ENCODE measurements at regions not wholly inside any gene's neighbourhood (a gene's known extent, or its start where the extent isn't known, plus 50 kb on each side); places are given as distances from the start of the nearest gene placed in this dataset.
"Not testable (repeated sequence)": the region's sequence is repeated elsewhere in the genome, so short reads cannot be mapped to it uniquely, and the experiment has no call there.

DNA sequence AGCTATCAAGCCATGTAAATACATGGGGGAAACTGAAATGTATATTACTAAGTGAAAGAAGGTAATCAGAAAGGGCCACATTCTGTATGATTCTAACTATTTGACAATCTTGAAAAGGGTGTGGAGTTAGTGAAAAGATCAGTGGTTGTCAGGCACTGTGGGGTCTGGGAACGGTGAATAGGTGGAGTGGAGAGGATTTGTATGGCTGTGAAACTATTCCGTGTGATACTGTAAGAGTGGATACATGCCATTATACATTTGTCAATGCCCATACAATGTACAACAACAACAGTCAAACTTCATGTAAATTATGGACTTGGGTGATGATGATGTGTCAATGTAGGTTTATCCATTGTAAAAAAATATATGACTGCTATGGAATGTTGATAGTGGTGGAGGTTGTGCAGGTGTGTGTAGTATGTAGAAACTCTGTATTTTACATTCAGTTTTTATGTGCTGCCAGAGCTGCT is 1116.2 kb downstream of the SUCLG1 start:
- no peak for FAIRE-seq

DNA sequence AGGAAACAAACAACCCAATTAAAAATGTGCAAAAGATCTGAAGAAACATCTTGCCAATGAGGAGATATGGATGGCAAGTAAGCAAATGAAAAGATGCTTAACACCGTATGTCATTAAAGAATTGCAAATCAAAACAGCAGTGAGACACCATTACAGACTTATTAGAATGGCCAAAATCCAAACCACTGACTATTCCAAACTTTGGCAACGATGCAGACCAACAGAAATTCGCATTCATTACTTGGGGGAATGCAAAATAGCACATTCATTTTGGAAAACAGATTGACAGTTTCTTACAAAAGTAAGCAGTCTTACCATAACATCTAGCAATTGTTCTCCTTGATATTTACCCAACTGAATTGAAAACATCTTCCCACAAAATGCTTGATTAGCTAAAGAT is 1118.7 kb downstream of the SUCLG1 start:
- FAIRE-seq, result no peak

DNA sequence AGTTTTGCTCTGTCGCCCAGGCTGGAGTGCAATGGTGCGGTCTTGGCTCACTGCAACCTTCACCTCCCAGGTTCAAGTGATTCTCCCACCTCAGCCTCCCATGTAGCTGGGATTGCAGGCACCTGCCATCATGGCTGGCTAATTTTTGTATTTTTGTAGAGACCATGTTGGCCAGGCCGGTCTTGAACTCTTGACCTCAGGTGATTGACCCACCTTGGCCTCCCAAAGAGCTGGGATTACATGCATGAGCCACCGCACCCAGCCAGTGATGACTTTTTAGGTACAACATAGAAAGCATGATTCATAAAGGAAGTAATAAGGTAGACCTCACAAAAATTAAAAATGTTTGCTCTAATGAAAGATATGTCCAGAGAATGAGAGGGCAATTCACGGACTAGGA is 1119.1 kb downstream of the SUCLG1 start:
- not testable (repeated sequence) for FAIRE-seq

DNA sequence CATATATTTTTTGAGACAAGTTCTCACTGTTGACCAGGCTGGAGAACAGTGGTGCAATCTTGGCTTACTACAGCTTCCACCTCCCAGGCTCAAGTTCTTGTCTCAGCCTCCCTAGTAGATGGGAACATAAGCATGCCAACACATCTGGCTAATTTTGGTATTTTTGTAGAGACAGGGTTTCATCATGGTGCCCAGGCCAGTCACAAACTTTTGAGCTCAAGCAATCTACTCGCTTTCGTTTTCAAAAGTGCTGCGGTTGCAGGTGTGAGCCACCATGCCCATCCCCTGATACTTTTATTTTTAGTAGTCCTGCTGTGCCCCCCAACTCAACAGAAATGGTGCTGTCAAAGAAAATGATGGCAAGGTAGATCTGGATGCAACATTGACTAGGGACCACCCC is 1127.3 kb downstream of the SUCLG1 start:
- FAIRE-seq, result no peak

DNA sequence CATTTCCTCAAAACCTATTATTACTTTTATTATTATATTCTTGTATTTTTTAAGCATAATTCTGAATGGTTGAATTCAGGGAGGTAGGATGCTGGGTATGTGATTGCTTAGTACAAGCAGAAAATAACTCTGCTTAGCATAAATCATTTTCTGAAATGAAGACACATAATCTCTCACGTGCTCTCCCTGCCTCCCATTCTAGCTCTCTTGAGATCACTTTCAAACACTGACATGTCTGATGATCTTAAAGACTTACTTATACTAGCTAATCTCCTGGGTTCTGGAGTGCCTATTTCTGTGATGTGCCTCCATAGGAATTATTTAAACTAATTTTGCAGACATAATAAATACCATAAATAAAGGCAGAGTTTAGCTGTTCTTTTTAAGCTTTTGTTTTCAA is 1136.0 kb downstream of the SUCLG1 start:
- no peak for FAIRE-seq

DNA sequence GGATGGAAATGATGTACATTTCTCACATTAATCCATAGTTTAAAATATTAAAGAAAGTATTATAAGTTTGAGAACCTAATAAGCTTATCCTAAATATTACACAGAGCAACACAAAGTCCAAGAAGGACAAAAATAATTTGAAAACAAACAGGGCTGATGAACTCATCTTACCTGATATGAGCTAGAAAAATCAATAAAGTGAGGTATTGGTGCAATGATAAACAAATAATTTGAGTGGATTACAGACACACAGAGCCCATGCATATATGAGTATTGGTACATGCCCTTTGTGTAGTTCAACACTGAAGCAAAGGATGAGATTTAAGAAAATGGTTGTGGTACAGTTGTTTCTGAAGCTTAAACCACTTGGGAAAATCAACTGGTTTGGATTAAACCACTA is 1139.0 kb downstream of the SUCLG1 start:
- no peak for FAIRE-seq

DNA sequence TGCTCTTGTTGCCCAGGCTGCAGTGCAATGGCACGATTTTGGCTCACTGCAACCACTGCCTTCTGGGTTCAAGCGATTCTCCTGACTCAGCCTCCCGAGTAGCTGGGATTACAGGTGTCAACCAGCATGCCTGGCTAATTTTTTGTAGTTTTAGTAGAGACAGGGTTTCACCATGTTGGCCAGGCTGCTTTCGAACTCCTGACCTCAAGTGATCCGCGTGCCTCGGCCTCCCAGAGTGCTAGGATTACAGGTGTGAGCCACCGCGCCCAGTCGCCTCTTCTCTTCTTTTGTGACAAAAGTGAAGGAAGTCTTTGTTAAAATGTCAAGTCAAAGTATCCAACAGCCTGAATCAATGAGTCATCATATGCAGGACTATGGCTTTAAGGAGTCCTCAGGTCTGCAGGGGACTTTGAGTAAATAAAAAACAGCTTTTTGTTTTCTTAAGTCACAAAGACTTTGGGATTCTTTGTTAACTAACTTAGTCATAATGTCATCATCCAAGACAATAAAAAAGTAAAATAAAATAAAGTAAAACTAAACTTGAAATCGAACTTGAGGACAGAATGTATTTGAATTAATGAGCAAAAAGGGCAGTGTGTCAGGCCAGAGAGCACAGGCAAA is 1153.2 kb downstream of the SUCLG1 start:
- no peak for FAIRE-seq

DNA sequence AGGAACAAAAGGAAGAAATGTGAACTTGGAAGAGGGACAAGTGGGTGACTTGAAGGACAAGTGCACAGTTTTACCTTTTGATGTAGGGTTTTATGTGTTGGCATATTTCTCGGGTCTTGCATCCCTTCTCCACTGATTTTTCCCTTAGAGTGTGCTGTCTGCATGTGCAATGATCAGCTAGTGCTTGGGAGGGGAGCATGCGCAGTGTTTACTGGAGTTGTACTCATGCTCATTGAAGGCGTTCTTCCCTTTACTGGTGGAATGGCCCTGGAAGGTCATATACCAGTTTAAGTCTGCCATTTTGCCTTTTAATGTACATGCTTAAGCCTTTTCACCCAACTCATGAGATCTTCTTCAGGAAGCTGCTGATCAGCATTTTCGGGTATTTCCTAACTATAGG is 1168.0 kb downstream of the SUCLG1 start:
- FAIRE-seq, result no peak

DNA sequence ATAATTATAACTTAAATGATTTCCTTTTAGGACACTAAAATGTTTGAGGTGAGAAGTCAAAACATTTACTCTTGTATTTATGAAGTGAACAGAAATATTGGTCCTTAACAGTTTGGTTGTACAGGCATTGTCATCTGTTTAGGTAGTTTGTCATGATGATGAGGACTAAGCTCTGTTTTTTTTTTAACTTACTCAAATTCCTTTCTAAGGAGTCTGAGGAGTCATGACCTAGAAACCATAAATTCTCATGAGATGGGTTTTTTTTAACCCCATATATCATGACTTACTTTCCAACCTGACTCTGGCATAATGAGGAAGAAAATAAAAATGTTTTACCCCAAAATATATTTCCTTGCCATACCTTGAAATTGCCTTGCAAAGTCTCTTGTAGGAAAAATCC is 1176.2 kb downstream of the SUCLG1 start:
- FAIRE-seq, result no peak

DNA sequence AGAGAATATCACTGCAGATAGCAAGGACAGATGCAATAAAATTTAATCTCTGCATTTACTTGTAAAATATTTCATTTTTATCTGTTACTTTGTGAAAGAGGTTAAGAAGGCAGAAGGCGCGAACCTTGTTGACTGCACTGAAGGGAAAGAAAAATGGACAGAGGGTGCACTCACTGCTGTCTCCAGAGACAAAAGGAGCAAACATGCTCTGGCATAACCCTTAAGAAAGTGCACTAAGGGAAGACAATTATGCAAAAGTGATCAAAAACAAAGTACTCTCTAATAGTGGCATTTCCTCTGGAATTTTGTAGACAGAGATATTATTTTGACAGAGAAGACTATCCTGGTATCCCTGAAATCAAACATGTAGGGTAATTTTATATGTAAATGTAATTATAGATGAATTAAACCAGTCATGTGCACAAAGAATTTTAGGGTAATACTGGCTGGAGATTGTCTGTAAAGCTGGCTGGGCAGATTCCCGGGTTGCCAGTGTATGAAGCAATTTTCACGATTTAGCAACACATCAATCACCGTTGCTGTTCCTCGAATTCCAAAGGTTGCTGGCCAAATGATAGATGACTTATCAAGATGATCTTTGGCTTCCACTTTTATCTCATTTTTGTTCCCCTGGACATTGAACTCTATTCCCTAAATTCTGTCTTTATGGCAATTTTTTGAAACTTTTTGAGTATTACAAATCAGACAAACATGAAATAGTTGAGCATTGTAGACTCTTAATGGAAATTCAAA is 1176.9 kb downstream of the SUCLG1 start:
- FAIRE-seq, result no peak

DNA sequence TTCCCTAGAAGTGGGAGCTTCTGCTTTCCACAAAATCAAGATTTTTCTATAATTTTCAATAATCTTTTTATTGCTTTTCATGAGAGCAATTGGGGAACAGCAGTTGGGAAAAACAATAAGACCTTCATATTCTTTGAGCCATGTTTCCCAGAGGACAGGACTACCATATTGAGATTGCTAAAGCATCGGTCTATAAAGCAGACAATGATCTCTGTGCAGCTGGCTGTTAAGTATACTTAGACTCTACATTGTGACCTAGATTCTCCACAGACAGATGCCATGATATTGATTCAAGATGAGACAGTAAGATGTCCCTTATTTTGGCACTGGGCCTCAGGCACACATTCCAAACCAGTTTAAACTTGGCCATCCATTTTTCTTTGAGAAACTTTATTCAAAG is 1178.7 kb downstream of the SUCLG1 start:
- FAIRE-seq, result no peak

DNA sequence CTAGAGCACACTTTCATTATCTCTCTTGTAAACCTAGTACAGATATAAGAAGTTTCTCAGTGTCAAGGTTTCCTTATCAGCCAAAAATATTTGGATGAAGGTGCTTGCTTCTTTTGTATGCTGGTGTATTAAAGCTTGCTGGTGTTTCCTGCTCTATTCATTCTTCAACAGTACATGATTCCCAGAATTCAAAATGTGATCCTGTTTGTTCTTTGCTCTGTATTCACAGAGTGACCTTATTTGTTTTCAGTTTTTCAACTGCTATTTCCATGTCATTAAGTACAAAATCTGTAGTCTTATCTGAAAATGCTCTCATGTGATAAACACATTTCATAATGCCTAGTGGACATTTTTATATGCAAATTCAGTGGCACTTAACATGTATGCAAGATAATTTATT is 1185.8 kb downstream of the SUCLG1 start:
- no peak for FAIRE-seq

DNA sequence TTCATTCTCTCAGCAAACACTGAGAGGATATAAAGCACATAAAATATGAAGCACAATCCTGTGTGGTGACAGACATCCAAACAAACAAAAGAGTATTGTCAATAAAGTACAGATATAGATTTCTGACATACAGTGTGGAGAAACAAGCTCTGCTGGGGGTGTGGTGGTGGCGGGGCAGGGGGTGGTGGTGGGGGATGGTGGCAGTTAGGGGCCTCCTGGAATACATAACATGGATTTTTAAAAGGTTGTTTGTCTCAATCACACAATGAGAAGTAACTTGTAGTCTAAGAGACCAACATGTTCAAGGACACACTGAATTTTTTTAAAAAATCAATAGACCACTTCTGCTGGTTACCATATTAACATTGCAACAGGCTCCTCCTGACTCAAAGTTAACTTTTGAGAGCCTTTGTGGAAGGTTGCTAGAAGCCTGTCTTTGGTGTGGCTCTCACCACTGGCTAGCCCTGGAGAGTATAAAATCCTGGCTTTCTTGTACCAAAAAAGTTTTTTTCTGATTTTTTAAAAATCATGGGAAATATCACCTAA is 1197.4 kb downstream of the SUCLG1 start:
- FAIRE-seq, result no peak

DNA sequence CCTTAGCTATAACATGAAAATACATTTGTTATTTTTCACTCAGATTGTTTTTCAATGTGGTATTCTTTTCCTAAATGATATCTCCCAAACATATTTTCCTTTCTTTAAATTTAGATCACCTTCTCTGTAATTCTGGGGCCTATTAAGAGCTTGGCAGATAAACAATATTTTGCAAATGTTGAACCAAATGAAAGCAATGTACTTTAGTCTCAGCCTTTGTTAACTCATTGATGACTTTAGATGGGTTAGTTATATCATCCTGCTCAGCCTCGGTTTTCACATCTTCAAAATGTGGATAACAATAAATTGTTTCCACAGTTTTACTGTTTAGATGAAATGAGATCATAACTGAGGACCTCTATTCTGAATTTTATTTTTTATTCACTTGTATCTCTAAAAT is 1205.2 kb downstream of the SUCLG1 start:
- FAIRE-seq, result no peak

DNA sequence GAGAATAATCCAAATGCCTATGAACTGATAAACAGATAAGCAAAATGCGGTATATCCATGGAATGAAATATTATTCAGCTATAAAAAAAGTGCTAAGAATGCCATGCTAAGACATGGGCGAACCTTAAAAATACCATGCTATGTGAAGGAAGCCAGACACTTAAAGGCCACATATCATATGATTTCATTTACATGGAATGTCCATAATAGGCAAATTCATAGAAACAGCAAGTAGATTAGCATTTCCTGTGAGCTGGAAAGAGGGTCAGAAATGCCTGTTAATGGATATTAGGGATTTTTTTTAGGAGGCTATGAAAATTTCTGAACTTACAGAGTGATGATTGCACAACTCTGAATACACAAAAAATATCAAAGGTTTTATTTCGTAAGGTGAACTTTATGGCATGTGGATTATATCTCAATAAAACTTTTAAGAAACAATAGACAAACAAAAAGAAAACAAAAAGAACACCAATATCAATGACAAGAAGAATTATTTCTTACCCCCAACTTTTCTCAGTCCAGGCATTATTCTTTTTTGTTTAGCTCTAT is 1207.7 kb downstream of the SUCLG1 start:
- no peak for FAIRE-seq

DNA sequence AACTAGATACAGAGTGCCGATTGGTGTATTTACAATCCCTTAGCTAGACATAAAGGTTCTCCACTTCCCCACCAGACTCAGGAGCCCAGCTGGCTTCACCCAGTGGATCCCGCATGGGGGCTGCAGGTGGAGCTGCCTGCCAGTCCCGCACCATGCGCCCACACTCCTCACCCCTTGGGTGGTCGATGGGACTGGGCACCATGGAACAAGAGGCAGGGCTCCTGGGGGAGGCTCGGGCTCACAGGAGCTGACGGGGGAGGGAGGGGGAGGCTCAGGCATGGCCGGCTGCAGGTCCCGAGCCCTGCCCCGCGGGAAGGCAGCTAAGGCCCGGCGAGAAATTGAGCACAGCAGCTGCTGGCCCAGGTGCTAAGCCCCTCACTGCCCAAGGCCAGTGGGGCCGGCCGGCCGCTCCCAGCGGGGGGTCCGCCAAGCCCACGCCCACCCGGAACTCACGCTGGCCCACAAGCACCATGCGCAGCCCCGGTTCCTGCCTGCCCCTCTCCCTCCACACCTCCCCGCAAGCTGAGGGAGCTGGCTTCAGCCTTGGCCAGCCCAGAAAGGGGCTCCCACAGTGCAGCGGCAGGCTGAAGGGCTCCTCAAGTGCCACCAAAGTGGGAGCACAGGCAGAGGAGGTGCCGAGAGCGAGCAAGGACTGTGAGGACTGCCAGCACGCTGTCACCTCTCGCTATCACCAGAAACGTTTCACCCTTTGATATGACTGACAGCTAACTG is 1213.1 kb downstream of the SUCLG1 start:
- not testable (repeated sequence) for FAIRE-seq

DNA sequence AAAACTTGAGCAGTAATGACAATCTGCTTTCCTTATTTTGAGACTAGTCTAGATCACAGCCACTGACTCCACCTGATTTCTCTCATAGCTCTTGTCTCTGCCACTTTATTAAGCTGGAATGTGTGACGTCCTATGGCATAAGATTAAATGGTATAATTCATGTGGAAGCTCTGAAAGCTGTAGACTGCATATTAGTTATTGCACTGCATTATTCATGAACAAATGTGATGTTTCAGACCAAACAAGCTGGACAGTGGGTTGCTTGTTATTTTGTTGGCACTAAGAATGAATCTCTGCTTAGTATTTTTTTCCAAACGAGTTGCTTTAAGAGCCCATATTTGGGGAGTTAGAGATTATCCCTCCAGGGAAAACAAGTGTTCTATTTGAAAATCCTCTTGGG is 1218.5 kb downstream of the SUCLG1 start:
- no peak for FAIRE-seq

DNA sequence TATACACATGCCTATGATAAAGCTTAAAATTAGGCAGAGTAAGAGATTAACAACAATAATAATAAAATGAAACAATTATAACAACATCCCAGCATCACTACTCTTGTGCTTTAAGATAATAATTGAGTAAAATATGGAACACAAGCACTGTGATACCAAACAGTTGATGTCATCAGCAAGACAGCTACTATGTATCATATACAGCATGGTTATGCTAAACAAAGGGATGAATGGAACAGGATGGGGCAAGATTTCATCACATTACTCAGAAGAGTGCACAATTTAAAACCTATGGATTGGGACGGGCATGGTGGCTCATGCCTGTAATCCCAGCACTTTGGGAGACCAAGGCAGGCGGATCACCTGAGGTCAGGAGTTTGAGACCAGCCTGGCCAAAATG is 1221.0 kb downstream of the SUCLG1 start:
- FAIRE-seq, result no peak

DNA sequence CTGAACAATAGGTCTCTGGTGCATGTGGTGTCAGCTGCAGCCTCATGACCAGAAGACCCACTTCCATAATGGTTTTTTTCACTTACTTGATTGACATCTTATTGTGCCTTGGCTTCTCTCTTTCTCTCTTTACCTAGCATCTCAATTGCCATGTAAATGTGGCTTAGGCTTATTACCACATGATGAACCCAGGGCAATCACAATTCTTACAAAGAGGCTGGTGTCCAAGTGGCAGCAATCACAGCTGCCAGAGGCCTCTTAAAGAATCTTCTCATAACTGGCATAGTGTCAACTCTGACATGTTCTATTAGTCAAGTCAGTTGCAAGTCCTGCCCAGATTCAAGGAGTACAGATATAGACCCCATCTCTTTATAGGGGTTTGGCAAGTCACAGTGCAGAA is 1224.8 kb downstream of the SUCLG1 start:
- no peak for FAIRE-seq

DNA sequence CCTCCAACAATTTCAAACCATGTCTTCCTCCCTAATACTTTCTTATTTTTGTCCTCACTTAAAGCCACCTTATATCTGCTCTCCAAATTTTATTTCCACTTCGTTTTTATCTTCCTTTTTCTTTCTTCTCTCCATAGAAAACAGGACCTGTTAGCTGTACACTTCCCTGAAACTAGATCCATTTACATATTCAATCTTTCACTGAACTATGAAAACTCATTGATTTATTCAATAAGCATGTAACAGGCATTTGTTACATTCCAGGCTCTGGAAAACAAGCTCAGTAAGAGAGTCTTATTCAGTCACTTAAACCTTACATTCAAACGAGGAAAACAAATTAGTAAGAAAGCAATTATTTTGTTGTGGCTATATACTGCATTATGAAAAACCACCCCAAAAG is 1225.3 kb downstream of the SUCLG1 start:
- no peak for FAIRE-seq

DNA sequence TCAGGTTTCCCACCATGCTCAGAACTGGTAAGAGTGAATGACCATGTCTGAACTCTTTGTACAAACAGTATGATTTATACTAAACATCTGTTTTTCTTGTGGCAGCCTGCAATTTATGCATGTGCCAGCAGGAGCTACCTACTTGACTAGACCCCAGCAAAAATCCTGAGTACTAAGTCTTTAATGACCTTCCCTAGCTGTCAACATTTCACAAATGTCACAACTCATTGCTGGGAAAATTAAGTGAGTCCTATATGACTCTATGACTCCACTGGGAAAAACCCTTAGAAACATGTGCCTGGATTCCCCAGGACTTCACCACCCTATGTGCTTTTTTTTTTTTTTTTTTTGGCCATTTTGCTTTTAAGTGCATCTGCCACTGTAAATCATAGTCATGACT is 1225.8 kb downstream of the SUCLG1 start:
- no peak for FAIRE-seq

DNA sequence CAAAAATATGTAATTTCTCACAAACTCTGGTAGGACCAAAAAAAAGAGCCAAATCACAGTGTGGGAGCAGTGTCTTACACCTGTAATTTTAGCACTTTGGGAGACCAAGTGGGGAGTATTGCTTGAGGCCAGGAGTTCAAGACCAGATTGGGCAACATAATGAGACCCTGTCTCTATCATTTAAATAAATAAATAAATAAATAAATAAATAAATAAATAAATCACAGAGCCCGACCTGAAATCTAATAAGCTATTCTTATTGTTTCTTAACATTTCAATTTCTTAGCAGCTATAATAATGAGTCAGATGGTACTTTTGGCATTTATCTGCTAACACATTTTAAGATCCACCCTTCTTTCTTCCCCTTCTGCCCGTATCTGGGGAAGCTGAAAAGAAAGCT is 1229.6 kb downstream of the SUCLG1 start:
- FAIRE-seq, result no peak

DNA sequence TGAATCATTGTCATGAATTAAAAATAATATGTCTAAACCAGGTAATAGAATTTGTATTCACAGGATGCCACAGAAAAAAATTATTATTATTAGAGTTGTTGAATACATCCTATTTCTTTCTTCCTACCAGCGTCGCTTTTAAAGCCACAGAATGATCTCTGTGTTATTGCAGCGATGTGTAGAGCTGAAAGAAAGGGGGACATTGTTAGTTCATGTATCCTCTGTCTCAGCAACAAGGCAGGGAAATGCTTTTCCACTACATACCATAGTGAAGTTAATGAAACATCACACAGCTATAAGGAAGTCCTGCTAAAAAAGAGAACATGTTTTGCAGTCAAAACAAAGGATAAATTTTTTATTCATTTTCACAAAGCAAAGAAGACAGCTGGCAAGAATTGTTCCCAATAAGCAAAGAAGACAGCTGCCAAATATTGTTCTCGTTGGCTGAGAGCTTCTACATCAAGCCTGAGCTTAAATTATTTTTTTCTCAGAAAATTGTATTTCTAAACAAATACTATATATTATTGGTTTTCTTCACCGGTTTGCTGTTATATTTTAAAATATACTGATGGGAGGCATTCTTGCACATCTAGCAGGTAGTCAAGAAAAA is 1234.4 kb downstream of the SUCLG1 start:
- FAIRE-seq, result no peak
